Heart left ventricle (tissue), 13 donors: ENCODE measurements at regions not wholly inside any gene's neighbourhood (a gene's known extent, or its start where the extent isn't known, plus 50 kb on each side); places are given as distances from the start of the nearest gene placed in this dataset.

ENCODE experiments used
- POLR2A ChIP-seq, 2 donors: fragments of 450-650 bp; IDR thresholded peaks; one replicate each; pipeline ENCODE4 v1.6.1; 2017; ENCODE audit warnings: antibody characterized with exemption in 2 of 2, mild to moderate bottlenecking in 2 of 2, moderate library complexity in 2 of 2
- TF ChIP-seq, protein P1 (sequence below), 12 donors: fragments of 200-600 bp; sonication (generic) in 4 of 12; IDR thresholded peaks; one replicate each; pipeline versions ENCODE4 v1.5.0 to v1.8.0; 2018 to 2022; ENCODE audit warnings: antibody characterized with exemption in 12 of 12, mild to moderate bottlenecking in 5 of 12
- donor health status: ischemic (EF 13 %, LVEDD 7.1; RV severe dilation, severe dysfunction).
- donor health status: DM: no; HTN: yes; CAD: no.
- donor health status: DM: no; HTN: no; CAD: no.
- donor health status: ischemic (EF 25% LVEDD 6.9; RV normal size, moderate dysfunction).
- donor health status: ischemic (EF 25% LVEDD 5.7; RV mildly dilated, moderate dysfunction).
- donor health status: ischemic (EF 35%, LVEDD 5.7; RV mildly dilated, moderate dysfunction).
- donor health status: nonischemic (EF 11% LVEDD 7.7; RV severe dilation, severe dysfunction).
- donor health status: DM: yes; HTN: yes; CAD: no.
- donor health status: PGD.
- donor health status: ischemic (EF 29% LVEDD 5.4; RV normal size, mild dysfunction).
- donor health status: nonischemic (EF 23%, LVEDD 6.1; RV moderate dilation, normal function).

DNA sequence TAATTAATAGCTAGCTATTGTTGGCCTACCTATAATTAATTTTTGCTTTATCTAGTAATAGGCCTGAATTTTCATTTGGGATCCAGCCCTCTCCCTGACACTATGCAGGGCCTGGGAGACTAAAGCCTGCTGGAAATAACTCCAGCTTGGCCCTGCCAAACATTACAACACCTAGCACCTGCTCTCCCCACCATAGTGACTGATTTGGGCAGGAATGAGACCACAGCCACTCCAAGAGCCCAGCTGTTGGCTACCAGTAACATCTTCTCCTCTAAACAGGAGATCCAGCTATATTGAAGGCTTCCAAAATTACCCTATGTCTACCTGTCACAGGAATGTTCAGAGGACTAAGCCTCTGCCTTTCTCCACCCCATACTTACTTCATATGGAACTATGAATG lies 225.1 kb downstream of the IDS start:
- TF ChIP-seq, protein P1, sequence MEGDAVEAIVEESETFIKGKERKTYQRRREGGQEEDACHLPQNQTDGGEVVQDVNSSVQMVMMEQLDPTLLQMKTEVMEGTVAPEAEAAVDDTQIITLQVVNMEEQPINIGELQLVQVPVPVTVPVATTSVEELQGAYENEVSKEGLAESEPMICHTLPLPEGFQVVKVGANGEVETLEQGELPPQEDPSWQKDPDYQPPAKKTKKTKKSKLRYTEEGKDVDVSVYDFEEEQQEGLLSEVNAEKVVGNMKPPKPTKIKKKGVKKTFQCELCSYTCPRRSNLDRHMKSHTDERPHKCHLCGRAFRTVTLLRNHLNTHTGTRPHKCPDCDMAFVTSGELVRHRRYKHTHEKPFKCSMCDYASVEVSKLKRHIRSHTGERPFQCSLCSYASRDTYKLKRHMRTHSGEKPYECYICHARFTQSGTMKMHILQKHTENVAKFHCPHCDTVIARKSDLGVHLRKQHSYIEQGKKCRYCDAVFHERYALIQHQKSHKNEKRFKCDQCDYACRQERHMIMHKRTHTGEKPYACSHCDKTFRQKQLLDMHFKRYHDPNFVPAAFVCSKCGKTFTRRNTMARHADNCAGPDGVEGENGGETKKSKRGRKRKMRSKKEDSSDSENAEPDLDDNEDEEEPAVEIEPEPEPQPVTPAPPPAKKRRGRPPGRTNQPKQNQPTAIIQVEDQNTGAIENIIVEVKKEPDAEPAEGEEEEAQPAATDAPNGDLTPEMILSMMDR (IDR thresholded peaks at IDR 0.05) = no peak
- no peak for TF ChIP-seq POLR2A (IDR thresholded peaks at IDR 0.05)
